Naive thymus-derived CD4-positive, alpha-beta T cell (primary cell): ENCODE measurements at regions not wholly inside any gene's neighbourhood (a gene's known extent, or its start where the extent isn't known, plus 50 kb on each side); places are given as distances from the start of the nearest gene placed in this dataset.
"Not testable (repeated sequence)": the region's sequence is repeated elsewhere in the genome, so short reads cannot be mapped to it uniquely, and the experiment has no call there.

Experiments
- ATAC-seq: fragments of 150-1000 bp; cut with Tn5 transposase; 2 replicates; pipeline ENCODE4 v1.10.0; 2021; ENCODE audit warnings: mild to moderate bottlenecking, moderate library complexity
- CTCF ChIA-PET: fragments of 350-600 bp; sonication (Branson Sonifier 250); formaldehyde crosslinking; loops from one replicate; lab custom pipeline; 2021; ENCODE audit warnings: antibody characterized with exemption; lab: Charles Lee
- POLR2A ChIA-PET: fragments of 350-600 bp; sonication (Branson Sonifier 250); formaldehyde crosslinking; loops from one replicate; lab custom pipeline; 2021; ENCODE audit warnings: antibody characterized with exemption, inconsistent platforms; lab: Charles Lee
- DNase-seq, 9 donors: peaks; one replicate each; pipeline versions ENCODE4 v3.0.0 to v3.0.0-alpha.2; 2020 to 2022; ENCODE audit warnings: mixed read lengths in 1 of 9
- H3K27ac ChIP-seq: one replicate; pipeline ENCODE4 v1.7.0; 2013; ENCODE audit warnings: mild to moderate bottlenecking, low read depth, low read length, moderate library complexity
- H3K27me3 ChIP-seq, 2 donors: one replicate each; pipeline ENCODE4 v1.7.0; 2013; ENCODE audit warnings: low read length in 2 of 2, mild to moderate bottlenecking in 2 of 2, moderate library complexity in 2 of 2; ENCODE audit not compliant: control insufficient read depth in 2 of 2, insufficient read depth in 2 of 2
- H3K36me3 ChIP-seq, 3 experiments: 1 replicate in 2 of 3; 2 replicates in 1 of 3; pipeline ENCODE4 v1.7.0; 2013; ENCODE audit warnings: low read length in 3 of 3, mild to moderate bottlenecking in 3 of 3, moderate library complexity in 1 of 3; ENCODE audit not compliant: insufficient read depth in 3 of 3, control insufficient read depth in 2 of 3
- H3K4me1 ChIP-seq, 2 donors: one replicate each; pipeline ENCODE4 v1.7.0; 2013; ENCODE audit warnings: low read length in 2 of 2, mild to moderate bottlenecking in 2 of 2, moderate library complexity in 1 of 2; ENCODE audit not compliant: control insufficient read depth in 2 of 2, insufficient read depth in 2 of 2
- H3K4me3 ChIP-seq: 2 replicates; pipeline ENCODE4 v1.7.0; 2013; ENCODE audit warnings: mild to moderate bottlenecking, low read length
- H3K9me3 ChIP-seq, 3 experiments: 1 replicate in 2 of 3; 2 replicates in 1 of 3; pipeline ENCODE4 v1.7.0; 2013; ENCODE audit warnings: low read length in 3 of 3; ENCODE audit not compliant: control insufficient read depth in 2 of 3
- H3K27ac Mint-ChIP-seq, 9 donors: one replicate each; pipeline ENCODE4 v1.8.0; 2020 to 2022; ENCODE audit warnings: mixed read lengths in 9 of 9, mild to moderate bottlenecking in 8 of 9, moderate library complexity in 5 of 9, inconsistent platforms in 2 of 9
- H3K27me3 Mint-ChIP-seq, 5 donors: one replicate each; pipeline ENCODE4 v1.8.0; 2021 to 2022; ENCODE audit warnings: mixed read lengths in 5 of 5, mild to moderate bottlenecking in 1 of 5
- H3K36me3 Mint-ChIP-seq, 5 donors: one replicate each; pipeline ENCODE4 v1.8.0; 2020 to 2022; ENCODE audit warnings: mixed read lengths in 5 of 5, mild to moderate bottlenecking in 3 of 5, inconsistent platforms in 1 of 5
- H3K4me1 Mint-ChIP-seq, 7 donors: one replicate each; pipeline ENCODE4 v1.8.0; 2020 to 2022; ENCODE audit warnings: mixed read lengths in 7 of 7, mild to moderate bottlenecking in 3 of 7, inconsistent platforms in 1 of 7
- H3K4me3 Mint-ChIP-seq, 10 donors: one replicate each; pipeline ENCODE4 v1.8.0; 2020 to 2022; ENCODE audit warnings: mild to moderate bottlenecking in 10 of 10, mixed read lengths in 10 of 10, moderate library complexity in 6 of 10, inconsistent platforms in 2 of 10
- H3K9me3 Mint-ChIP-seq, 11 donors: one replicate each; pipeline ENCODE4 v1.8.0; 2020 to 2022; ENCODE audit warnings: mixed read lengths in 11 of 11, mild to moderate bottlenecking in 4 of 11, inconsistent platforms in 1 of 11, moderate library complexity in 1 of 11
- intact Hi-C, 2 donors: fragments of 100-400 bp; cut with micrococcal nuclease; formaldehyde crosslinking; loops; one replicate each; pipeline ENCODE4 v1.15.1; 2023

- H3K36me3 Mint-ChIP-seq: peaks cover 0 to 15% (median 0%) of the 10 kb centered on the region in 5 donors
- peak overlapping the region in 1 of 9 donors; percentile 69 for H3K27ac Mint-ChIP-seq
- DNase-seq: peak in 1 of 9 donors; percentile 56
- H3K9me3 ChIP-seq, H3K27me3 Mint-ChIP-seq, H3K36me3 ChIP-seq, POLR2A ChIA-PET, H3K27me3 ChIP-seq, ATAC-seq, H3K9me3 Mint-ChIP-seq, H3K4me3 ChIP-seq, CTCF ChIA-PET, H3K27ac ChIP-seq: not testable (repeated sequence)
- peaks cover 7 to 62% (median 10%) of the 10 kb centered on the region in 7 donors for H3K4me1 Mint-ChIP-seq
- peaks cover 0 to 10% of the 10 kb centered on the region in 2 donors for H3K4me1 ChIP-seq
- H3K4me3 Mint-ChIP-seq: peak overlapping the region in 1 of 10 donors; percentile 33
- intact Hi-C loops: loop anchor here in 1 of 2 donors (10.0 kb wide), 1 partner anchor 258 kb away; the partner anchor contains the start of gene EIF4E3
These were observed 197.7 kb upstream of the PROK2 start for GRCh38 chr3:71982506-71983258.

GRCh38 chr3:71979175-71979574, 194.2 kb upstream of the PROK2 start:
- peak overlapping the region in 1 of 10 donors; percentile 67 for H3K4me3 Mint-ChIP-seq
- H3K27ac ChIP-seq: no peak overlapping the region
- H3K27me3 ChIP-seq: no peaks in the 10 kb centered on the region
- POLR2A ChIA-PET: no interaction called here
- no peak overlapping the region for H3K4me3 ChIP-seq
- H3K4me1 ChIP-seq: no peaks in the 10 kb centered on the region
- no peaks in the 10 kb centered on the region for H3K9me3 ChIP-seq
- no peak for ATAC-seq
- intact Hi-C loops: no loop called here
- peaks cover 0 to 9% (median 0%) of the 10 kb centered on the region in 5 donors for H3K27me3 Mint-ChIP-seq
- H3K27ac Mint-ChIP-seq: peak overlapping the region in 1 of 9 donors; percentile 74
- no peaks in the 10 kb centered on the region for H3K36me3 ChIP-seq
- peaks cover 0 to 18% (median 0%) of the 10 kb centered on the region in 5 donors for H3K36me3 Mint-ChIP-seq
- peaks cover 0 to 14% (median 0%) of the 10 kb centered on the region in 11 donors for H3K9me3 Mint-ChIP-seq
- no peak for DNase-seq
- H3K4me1 Mint-ChIP-seq: peaks cover 0 to 47% (median 0%) of the 10 kb centered on the region in 7 donors
- CTCF ChIA-PET: no interaction called here

GRCh38 chr3:71978150-71978721, 193.3 kb upstream of the PROK2 start:
- H3K9me3 ChIP-seq: no peaks in the 10 kb centered on the region
- Mint-ChIP-seq H3K4me1 (peaks cover 0 to 40% (median 0%) of the 10 kb centered on the region in 7 donors), H3K4me3 (peak overlapping the region in 1 of 10 donors; percentile 67), H3K36me3 (peaks cover 0 to 14% (median 0%) of the 10 kb centered on the region in 5 donors), H3K9me3 (peaks cover 0 to 14% (median 0%) of the 10 kb centered on the region in 11 donors), H3K27ac (peak overlapping the region in 1 of 9 donors; percentile 74), H3K27me3 (peaks cover 0 to 9% (median 0%) of the 10 kb centered on the region in 5 donors)
- H3K27me3 ChIP-seq: no peaks in the 10 kb centered on the region
- ChIA-PET POLR2A (no interaction called here), CTCF (no interaction called here)
- H3K36me3 ChIP-seq: no peaks in the 10 kb centered on the region
- no peaks in the 10 kb centered on the region for H3K4me1 ChIP-seq
- H3K27ac ChIP-seq: no peak overlapping the region
- DNase-seq (peak in 1 of 9 donors; percentile 38), ATAC-seq (no peak)
- intact Hi-C loops: no loop called here
- no peak overlapping the region for H3K4me3 ChIP-seq

GRCh38 chr3:71977525-71977924, 192.6 kb upstream of the PROK2 start:
- CTCF ChIA-PET: interaction anchor here (0.6 kb wide), 1 partner anchor 51 kb away, joined by 4 read pairs; no protein-coding TSS in a partner anchor
- Mint-ChIP-seq H3K9me3 (peaks cover 0 to 14% (median 0%) of the 10 kb centered on the region in 11 donors), H3K4me1 (peaks cover 0 to 34% (median 0%) of the 10 kb centered on the region in 7 donors), H3K4me3 (no peak overlapping the region), H3K27me3 (peaks cover 0 to 9% (median 0%) of the 10 kb centered on the region in 5 donors), H3K27ac (no peak overlapping the region), H3K36me3 (peaks cover 0 to 14% (median 0%) of the 10 kb centered on the region in 5 donors)
- POLR2A ChIA-PET: no interaction called here
- Histone ChIP-seq H3K27ac (no peak overlapping the region), H3K27me3 (no peaks in the 10 kb centered on the region), H3K4me1 (no peaks in the 10 kb centered on the region), H3K9me3 (no peaks in the 10 kb centered on the region), H3K36me3 (no peaks in the 10 kb centered on the region), H3K4me3 (no peak overlapping the region)
- intact Hi-C loops: no loop called here
- ATAC-seq (no peak), DNase-seq (no peak)

- no peak overlapping the region for H3K4me3 Mint-ChIP-seq
- CTCF ChIA-PET: no interaction called here
- no peak for ATAC-seq
- Histone ChIP-seq H3K27me3 (no peaks in the 10 kb centered on the region), H3K36me3 (no peaks in the 10 kb centered on the region), H3K4me1 (no peaks in the 10 kb centered on the region), H3K27ac (no peak overlapping the region), H3K9me3 (no peaks in the 10 kb centered on the region), H3K4me3 (no peak overlapping the region)
- intact Hi-C loops: no loop called here
- peaks cover 0 to 10% (median 0%) of the 10 kb centered on the region in 11 donors for H3K9me3 Mint-ChIP-seq
- H3K27ac Mint-ChIP-seq: no peak overlapping the region
- H3K36me3 Mint-ChIP-seq: peaks cover 0 to 7% (median 0%) of the 10 kb centered on the region in 5 donors
- POLR2A ChIA-PET: no interaction called here
- DNase-seq: no peak
- peaks cover 0 to 27% (median 0%) of the 10 kb centered on the region in 7 donors for H3K4me1 Mint-ChIP-seq
- peaks cover 0 to 9% (median 4%) of the 10 kb centered on the region in 5 donors for H3K27me3 Mint-ChIP-seq
These were observed 190.6 kb upstream of the PROK2 start for GRCh38 chr3:71975573-71975972.

GRCh38 chr3:71974786-71975185, 189.8 kb upstream of the PROK2 start:
- POLR2A ChIA-PET: no interaction called here
- H3K4me1 Mint-ChIP-seq: peaks cover 0 to 23% (median 0%) of the 10 kb centered on the region in 7 donors
- no peak overlapping the region for H3K27ac Mint-ChIP-seq
- Histone ChIP-seq H3K27me3 (no peaks in the 10 kb centered on the region), H3K27ac (no peak overlapping the region), H3K36me3 (no peaks in the 10 kb centered on the region), H3K4me3 (no peak overlapping the region), H3K4me1 (no peaks in the 10 kb centered on the region), H3K9me3 (no peaks in the 10 kb centered on the region)
- no peak for ATAC-seq
- peaks cover 0 to 5% (median 0%) of the 10 kb centered on the region in 5 donors for H3K36me3 Mint-ChIP-seq
- no peak overlapping the region for H3K4me3 Mint-ChIP-seq
- peaks cover 0 to 8% (median 0%) of the 10 kb centered on the region in 11 donors for H3K9me3 Mint-ChIP-seq
- no peak for DNase-seq
- CTCF ChIA-PET: no interaction called here
- H3K27me3 Mint-ChIP-seq: peaks cover 0 to 9% (median 4%) of the 10 kb centered on the region in 5 donors
- intact Hi-C loops: no loop called here
